ENCODE measurements at regions not wholly inside any gene's neighbourhood (a gene's known extent, or its start where the extent isn't known, plus 50 kb on each side); places are given as distances from the start of the nearest gene placed in this dataset.

DNA sequence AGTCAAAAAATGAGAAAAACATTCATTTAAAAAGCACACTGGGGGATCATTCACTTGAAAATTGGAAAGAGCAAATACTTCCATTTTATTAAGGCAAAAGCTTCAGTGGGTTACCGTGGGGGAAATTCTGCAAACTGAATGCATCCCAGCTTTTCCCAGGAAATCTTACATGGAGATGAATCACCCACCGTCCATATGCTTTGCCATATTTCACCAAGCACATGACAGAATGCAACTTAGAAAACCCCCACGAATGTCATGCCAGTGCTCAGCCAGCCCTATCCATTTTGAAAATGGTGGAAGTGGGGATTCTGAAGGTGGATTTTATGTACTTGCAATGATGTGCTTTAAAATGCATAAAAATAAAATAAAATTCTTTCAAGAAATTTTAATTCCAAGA is 485.5 kb upstream of the ID2 start:
- Mint-ChIP-seq H3K27ac (no peak overlapping the region), H3K4me3 (no peak overlapping the region), H3K4me1 (peaks cover 26% of the 10 kb centered on the region), H3K27me3 (ENCODE audit: low read depth in 3 of 3) (peaks cover 0 to 2% (median 0%) of the 10 kb centered on the region in 3 donors), H3K36me3 (peaks cover 5 to 6% of the 10 kb centered on the region in 2 donors), H3K9me3 (peaks cover 5 to 13% (median 9%) of the 10 kb centered on the region in 7 donors)
- no peaks in the 10 kb centered on the region for H4K20me1 ChIP-seq (ENCODE audit: insufficient read depth, low read length)
- DNase-seq, result no peak
- H3K27ac ChIP-seq (ENCODE audit: low read depth in 1 of 2, low read length in 2 of 2), result no peak overlapping the region
- H3K27me3 ChIP-seq (ENCODE audit: control insufficient read depth in 2 of 2, insufficient read depth in 2 of 2, low read length in 2 of 2), result no peaks in the 10 kb centered on the region
- WGBS (ENCODE audit: insufficient coverage), result no CpG with 5 or more reads among the region's 3 CpGs
- H3K4me3 ChIP-seq (replicated peaks in 1 of 3; ENCODE audit: low read depth in 2 of 3, low read length in 3 of 3), result no peak overlapping the region
- peaks cover 0 to 8% of the 10 kb centered on the region in 2 donors for H3K9me3 ChIP-seq (replicated peaks in 1 of 2; ENCODE audit: control insufficient read depth in 1 of 2, insufficient read depth in 1 of 2, low read length in 2 of 2)
- no peak overlapping the region for H3K4me2 ChIP-seq (replicated peaks; ENCODE audit: extremely low read depth, low read length, poor library complexity, severe bottlenecking)
- H3K79me2 ChIP-seq (ENCODE audit: insufficient read depth, low read length), result no peaks in the 10 kb centered on the region
- H3K36me3 ChIP-seq (replicated peaks in 1 of 2; ENCODE audit: control insufficient read depth in 1 of 2, insufficient read depth in 2 of 2, low read length in 2 of 2), result no peaks in the 10 kb centered on the region
- intact Hi-C loops (cut with micrococcal nuclease), result loop anchor here in 1 of 2 donors (10.0 kb wide), 1 partner anchor 108 kb away; no protein-coding TSS in a partner anchor
- peaks cover 26 to 27% of the 10 kb centered on the region in 2 donors for H3K4me1 ChIP-seq (ENCODE audit: control insufficient read depth in 1 of 2, insufficient read depth in 2 of 2, low read length in 2 of 2)
- no peak overlapping the region for H2AFZ ChIP-seq (ENCODE audit: insufficient read depth, low read depth, low read length, poor library complexity, severe bottlenecking)
- TF ChIP-seq CTCF (IDR thresholded peaks at IDR 0.05), result no peak
- H3K9ac ChIP-seq (ENCODE audit: insufficient read depth, low read length, poor library complexity, severe bottlenecking), result no peak overlapping the region

GRCh38 chr2:8197101-8197500 is 484.8 kb upstream of the ID2 start:
- Mint-ChIP-seq H3K9me3 (peaks cover 5 to 11% (median 9%) of the 10 kb centered on the region in 7 donors), H3K27ac (no peak overlapping the region), H3K4me3 (no peak overlapping the region), H3K36me3 (peaks cover 5 to 6% of the 10 kb centered on the region in 2 donors), H3K27me3 (ENCODE audit: low read depth in 3 of 3) (peaks cover 0 to 2% (median 0%) of the 10 kb centered on the region in 3 donors), H3K4me1 (peaks cover 26% of the 10 kb centered on the region)
- no peak for DNase-seq
- no peak overlapping the region for H3K27ac ChIP-seq (ENCODE audit: low read depth in 1 of 2, low read length in 2 of 2)
- no peak for TF ChIP-seq CTCF (IDR thresholded peaks at IDR 0.05)
- peaks cover 26 to 27% of the 10 kb centered on the region in 2 donors for H3K4me1 ChIP-seq (ENCODE audit: control insufficient read depth in 1 of 2, insufficient read depth in 2 of 2, low read length in 2 of 2)
- H3K27me3 ChIP-seq (ENCODE audit: control insufficient read depth in 2 of 2, insufficient read depth in 2 of 2, low read length in 2 of 2), result no peaks in the 10 kb centered on the region
- H3K9me3 ChIP-seq (replicated peaks in 1 of 2; ENCODE audit: control insufficient read depth in 1 of 2, insufficient read depth in 1 of 2, low read length in 2 of 2), result peaks cover 0 to 8% of the 10 kb centered on the region in 2 donors
- H4K20me1 ChIP-seq (ENCODE audit: insufficient read depth, low read length), result no peaks in the 10 kb centered on the region
- WGBS (ENCODE audit: insufficient coverage), result 96% methylated on average over 3 of the region's 4 CpGs
- H2AFZ ChIP-seq (ENCODE audit: insufficient read depth, low read depth, low read length, poor library complexity, severe bottlenecking), result no peak overlapping the region
- intact Hi-C loops (cut with micrococcal nuclease), result loop anchor here in 1 of 2 donors (10.0 kb wide), 1 partner anchor 108 kb away; no protein-coding TSS in a partner anchor
- H3K9ac ChIP-seq (ENCODE audit: insufficient read depth, low read length, poor library complexity, severe bottlenecking), result no peak overlapping the region
- no peak overlapping the region for H3K4me3 ChIP-seq (replicated peaks in 1 of 3; ENCODE audit: low read depth in 2 of 3, low read length in 3 of 3)
- H3K36me3 ChIP-seq (replicated peaks in 1 of 2; ENCODE audit: control insufficient read depth in 1 of 2, insufficient read depth in 2 of 2, low read length in 2 of 2), result no peaks in the 10 kb centered on the region
- H3K79me2 ChIP-seq (ENCODE audit: insufficient read depth, low read length), result no peaks in the 10 kb centered on the region
- no peak overlapping the region for H3K4me2 ChIP-seq (replicated peaks; ENCODE audit: extremely low read depth, low read length, poor library complexity, severe bottlenecking)

All from CD14-positive monocyte (primary cell).